ENCODE measurements at regions not wholly inside any gene's neighbourhood (a gene's known extent, or its start where the extent isn't known, plus 50 kb on each side); places are given as distances from the start of the nearest gene placed in this dataset.

- TF ChIP-seq USF1 (IDR thresholded peaks at IDR 0.05) (no peak), EP300 (IDR thresholded peaks at IDR 0.05; ENCODE audit: borderline replicate concordance) (no peak), YY1 (IDR thresholded peaks at IDR 0.05; ENCODE audit: low read depth) (no peak), RAD21 (IDR thresholded peaks at IDR 0.05; ENCODE audit: low read depth) (no peak), TEAD4 (IDR thresholded peaks at IDR 0.05) (no peak), TCF12 (IDR thresholded peaks at IDR 0.05; ENCODE audit: low read depth) (no peak), TAF1 (IDR thresholded peaks at IDR 0.05; ENCODE audit: low read depth) (no peak), ZBTB7A (IDR thresholded peaks at IDR 0.05; ENCODE audit: low read depth) (no peak), REST (IDR thresholded peaks at IDR 0.05; ENCODE audit: low read depth) (no peak), EGR1 (IDR thresholded peaks at IDR 0.05) (no peak), CREB1 (IDR thresholded peaks at IDR 0.05; ENCODE audit: low read depth) (no peak), MAX (IDR thresholded peaks at IDR 0.05) (no peak), CEBPB (IDR thresholded peaks at IDR 0.05) (no peak), NFIC (IDR thresholded peaks at IDR 0.05) (no peak), FOXM1 (IDR thresholded peaks at IDR 0.05; ENCODE audit: borderline replicate concordance, low read depth) (no peak)
These were observed 351.8 kb upstream of the SORCS1 start for GRCh38 chr10:107516349-107516748.

- no peak for TF ChIP-seq TCF12 (IDR thresholded peaks at IDR 0.05; ENCODE audit: low read depth)
- TF ChIP-seq USF1 (IDR thresholded peaks at IDR 0.05), result no peak
- no peak for TF ChIP-seq EGR1 (IDR thresholded peaks at IDR 0.05)
- no peak for TF ChIP-seq REST (IDR thresholded peaks at IDR 0.05; ENCODE audit: low read depth)
- TF ChIP-seq TAF1 (IDR thresholded peaks at IDR 0.05; ENCODE audit: low read depth), result no peak
- TF ChIP-seq CREB1 (IDR thresholded peaks at IDR 0.05; ENCODE audit: low read depth), result no peak
- no peak for TF ChIP-seq FOXM1 (IDR thresholded peaks at IDR 0.05; ENCODE audit: borderline replicate concordance, low read depth)
- TF ChIP-seq MAX (IDR thresholded peaks at IDR 0.05), result no peak
- no peak for TF ChIP-seq CEBPB (IDR thresholded peaks at IDR 0.05)
- TF ChIP-seq TEAD4 (IDR thresholded peaks at IDR 0.05), result no peak
- no peak for TF ChIP-seq EP300 (IDR thresholded peaks at IDR 0.05; ENCODE audit: borderline replicate concordance)
- no peak for TF ChIP-seq RAD21 (IDR thresholded peaks at IDR 0.05; ENCODE audit: low read depth)
- TF ChIP-seq ZBTB7A (IDR thresholded peaks at IDR 0.05; ENCODE audit: low read depth), result no peak
- TF ChIP-seq YY1 (IDR thresholded peaks at IDR 0.05; ENCODE audit: low read depth), result no peak
- no peak for TF ChIP-seq NFIC (IDR thresholded peaks at IDR 0.05)
These were observed 337.9 kb upstream of the SORCS1 start for GRCh38 chr10:107502229-107502985.

- no peak for TF ChIP-seq EP300 (IDR thresholded peaks at IDR 0.05; ENCODE audit: borderline replicate concordance)
- no peak for TF ChIP-seq NFIC (IDR thresholded peaks at IDR 0.05)
- no peak for TF ChIP-seq YY1 (IDR thresholded peaks at IDR 0.05; ENCODE audit: low read depth)
- TF ChIP-seq TEAD4 (IDR thresholded peaks at IDR 0.05), result no peak
- TF ChIP-seq TAF1 (IDR thresholded peaks at IDR 0.05; ENCODE audit: low read depth), result no peak
- TF ChIP-seq RAD21 (IDR thresholded peaks at IDR 0.05; ENCODE audit: low read depth), result no peak
- no peak for TF ChIP-seq MAX (IDR thresholded peaks at IDR 0.05)
- no peak for TF ChIP-seq FOXM1 (IDR thresholded peaks at IDR 0.05; ENCODE audit: borderline replicate concordance, low read depth)
- TF ChIP-seq CREB1 (IDR thresholded peaks at IDR 0.05; ENCODE audit: low read depth), result no peak
- no peak for TF ChIP-seq CEBPB (IDR thresholded peaks at IDR 0.05)
- TF ChIP-seq EGR1 (IDR thresholded peaks at IDR 0.05), result no peak
- no peak for TF ChIP-seq REST (IDR thresholded peaks at IDR 0.05; ENCODE audit: low read depth)
- no peak for TF ChIP-seq TCF12 (IDR thresholded peaks at IDR 0.05; ENCODE audit: low read depth)
- TF ChIP-seq ZBTB7A (IDR thresholded peaks at IDR 0.05; ENCODE audit: low read depth), result no peak
- TF ChIP-seq USF1 (IDR thresholded peaks at IDR 0.05), result no peak
These were observed 334.5 kb upstream of the SORCS1 start for GRCh38 chr10:107498983-107499382.

Data from Ishikawa (cell line).